ENCODE measurements at regions not wholly inside any gene's neighbourhood (a gene's known extent, or its start where the extent isn't known, plus 50 kb on each side); places are given as distances from the start of the nearest gene placed in this dataset.

DNA sequence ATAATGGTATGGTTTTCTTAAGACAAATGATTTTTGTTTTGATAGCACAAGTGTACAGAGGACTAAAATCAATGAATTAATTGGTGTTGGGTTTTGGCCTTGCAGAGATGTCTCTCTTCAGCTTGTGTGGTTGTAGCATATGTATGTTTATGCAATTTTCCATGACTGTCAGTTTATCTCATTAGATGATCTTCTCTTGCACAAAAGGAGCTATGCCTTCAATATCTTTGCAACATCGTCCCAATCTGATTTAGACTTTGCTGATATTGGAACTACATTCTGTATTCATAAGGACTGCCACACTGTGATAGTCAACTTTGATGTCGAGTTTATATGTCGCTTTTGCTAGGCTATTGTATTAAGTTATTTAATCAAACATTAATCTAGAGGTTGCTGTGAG is 140.0 kb upstream of the TAF11L2 start:
- Histone ChIP-seq H3K9me3 (replicated peaks in 1 of 3) (no peaks in the 10 kb centered on the region), H3K27ac (no peak overlapping the region)

DNA sequence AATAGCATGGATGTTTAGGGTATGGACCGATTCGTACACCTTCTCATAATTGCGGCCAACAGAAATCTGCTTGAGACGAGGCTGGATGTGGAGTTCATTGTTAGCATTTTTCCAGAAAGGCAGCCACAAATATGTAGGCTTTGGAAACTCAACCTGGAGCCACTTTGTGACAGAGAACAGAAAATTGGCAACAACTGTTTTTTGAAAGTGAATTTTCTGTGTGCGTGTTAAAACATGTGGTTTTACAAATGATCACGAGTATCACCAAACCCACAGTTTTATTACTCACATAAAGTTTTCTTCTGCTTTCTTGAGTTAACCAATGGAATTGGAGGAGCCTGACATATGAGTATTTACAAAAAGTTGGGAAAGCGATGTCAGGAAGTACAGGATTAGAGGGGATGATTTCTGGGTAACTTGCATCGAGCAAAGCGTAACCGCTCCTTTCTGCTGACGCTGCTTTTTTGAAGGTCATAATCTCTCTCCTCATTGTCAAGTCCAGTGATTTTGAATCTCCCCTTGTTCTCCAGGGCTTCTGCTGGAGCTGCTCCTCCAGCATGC is 138.5 kb upstream of the TAF11L2 start:
- Histone ChIP-seq H3K27me3 (no peaks in the 10 kb centered on the region), H3K9me3 (replicated peaks in 1 of 3) (no peaks in the 10 kb centered on the region), H3K4me1 (replicated peaks in 1 of 2) (no peaks in the 10 kb centered on the region), H3K36me3 (replicated peaks in 1 of 2) (no peaks in the 10 kb centered on the region), H3K4me3 (no peak overlapping the region), H3K27ac (no peak overlapping the region)
- intact Hi-C loops (cut with DNase I), result no loop called here
- TF ChIP-seq, protein P1, sequence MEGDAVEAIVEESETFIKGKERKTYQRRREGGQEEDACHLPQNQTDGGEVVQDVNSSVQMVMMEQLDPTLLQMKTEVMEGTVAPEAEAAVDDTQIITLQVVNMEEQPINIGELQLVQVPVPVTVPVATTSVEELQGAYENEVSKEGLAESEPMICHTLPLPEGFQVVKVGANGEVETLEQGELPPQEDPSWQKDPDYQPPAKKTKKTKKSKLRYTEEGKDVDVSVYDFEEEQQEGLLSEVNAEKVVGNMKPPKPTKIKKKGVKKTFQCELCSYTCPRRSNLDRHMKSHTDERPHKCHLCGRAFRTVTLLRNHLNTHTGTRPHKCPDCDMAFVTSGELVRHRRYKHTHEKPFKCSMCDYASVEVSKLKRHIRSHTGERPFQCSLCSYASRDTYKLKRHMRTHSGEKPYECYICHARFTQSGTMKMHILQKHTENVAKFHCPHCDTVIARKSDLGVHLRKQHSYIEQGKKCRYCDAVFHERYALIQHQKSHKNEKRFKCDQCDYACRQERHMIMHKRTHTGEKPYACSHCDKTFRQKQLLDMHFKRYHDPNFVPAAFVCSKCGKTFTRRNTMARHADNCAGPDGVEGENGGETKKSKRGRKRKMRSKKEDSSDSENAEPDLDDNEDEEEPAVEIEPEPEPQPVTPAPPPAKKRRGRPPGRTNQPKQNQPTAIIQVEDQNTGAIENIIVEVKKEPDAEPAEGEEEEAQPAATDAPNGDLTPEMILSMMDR (IDR thresholded peaks at IDR 0.05), result no peak
- no peak for TF ChIP-seq POLR2A (IDR thresholded peaks at IDR 0.05)
- DNase-seq, result no peak
- 58 to 78% (median 69%) methylated on average over 11 of the region's 11 CpGs for WGBS, 4 donors

More for the DNA sequence above, 140.0 kb upstream of the TAF11L2 start:
- Histone ChIP-seq H3K4me1 (replicated peaks in 1 of 2) (no peaks in the 10 kb centered on the region), H3K36me3 (replicated peaks in 1 of 2) (no peaks in the 10 kb centered on the region), H3K27me3 (no peaks in the 10 kb centered on the region), H3K4me3 (no peak overlapping the region)
- intact Hi-C loops (cut with DNase I), result no loop called here
- TF ChIP-seq, protein P1 (IDR thresholded peaks at IDR 0.05), result no peak
- TF ChIP-seq POLR2A (IDR thresholded peaks at IDR 0.05), result no peak
- 81 to 89% (median 85%) methylated on average over 3 of the region's 3 CpGs for WGBS, 4 donors
- DNase-seq, result no peak

DNA sequence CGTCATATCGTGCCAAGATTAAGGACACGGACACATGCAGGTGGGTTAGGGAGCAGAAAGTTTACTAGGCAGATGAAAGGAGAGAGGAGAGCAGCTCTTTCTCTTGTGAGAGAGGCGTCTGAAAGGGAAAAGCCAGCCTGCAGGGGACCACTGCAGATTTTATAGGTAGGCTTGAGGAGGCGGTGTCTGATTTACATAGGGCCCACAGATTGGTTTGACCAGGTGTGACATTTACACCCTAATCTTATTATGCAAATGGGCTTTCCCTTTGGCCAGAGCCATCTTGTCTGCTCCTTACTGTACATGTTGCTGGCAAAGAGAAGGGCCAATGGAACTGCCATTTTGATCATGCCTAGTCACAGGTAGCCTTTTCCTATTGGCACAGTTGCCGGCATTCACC is 137.2 kb upstream of the TAF11L2 start:
- intact Hi-C loops (cut with DNase I), result no loop called here
- H3K9me3 ChIP-seq (replicated peaks in 1 of 3), result no peaks in the 10 kb centered on the region
- no peaks in the 10 kb centered on the region for H3K27me3 ChIP-seq
- 87 to 95% (median 90%) methylated on average over 6 of the region's 6 CpGs for WGBS, 4 donors
- no peak overlapping the region for H3K27ac ChIP-seq
- TF ChIP-seq, protein P1 (IDR thresholded peaks at IDR 0.05), result no peak
- TF ChIP-seq POLR2A (IDR thresholded peaks at IDR 0.05), result no peak
- no peak overlapping the region for H3K4me3 ChIP-seq
- H3K36me3 ChIP-seq (replicated peaks in 1 of 2), result no peaks in the 10 kb centered on the region
- DNase-seq, result no peak
- H3K4me1 ChIP-seq (replicated peaks in 1 of 2), result no peaks in the 10 kb centered on the region

DNA sequence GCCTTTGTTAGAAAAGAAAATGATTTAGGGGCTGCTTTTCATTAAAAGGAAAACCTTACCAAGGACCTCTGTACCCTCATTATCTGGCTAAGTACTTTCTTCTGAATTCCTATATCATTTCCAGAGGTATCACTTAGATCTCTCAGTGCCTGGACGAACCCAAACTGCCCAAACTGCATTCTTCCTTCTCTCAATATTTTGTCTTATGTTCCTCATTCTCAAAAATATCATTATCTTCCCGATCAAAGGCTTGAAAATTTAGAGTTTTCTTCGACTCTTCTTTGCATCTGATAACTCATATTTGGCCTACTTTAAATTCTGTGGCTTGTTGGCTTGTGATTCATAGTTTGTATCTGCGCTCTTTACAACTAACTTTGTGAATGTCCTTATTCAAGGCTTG is 136.7 kb upstream of the TAF11L2 start:
- TF ChIP-seq, protein P1 (IDR thresholded peaks at IDR 0.05), result no peak
- no peak for TF ChIP-seq POLR2A (IDR thresholded peaks at IDR 0.05)
- no peaks in the 10 kb centered on the region for H3K9me3 ChIP-seq (replicated peaks in 1 of 3)
- 72 to 81% (median 75%) methylated on average over 4 of the region's 4 CpGs for WGBS, 4 donors
- DNase-seq, result no peak
- no peak overlapping the region for H3K27ac ChIP-seq
- H3K27me3 ChIP-seq, result no peaks in the 10 kb centered on the region
- no peaks in the 10 kb centered on the region for H3K36me3 ChIP-seq (replicated peaks in 1 of 2)
- H3K4me3 ChIP-seq, result no peak overlapping the region
- intact Hi-C loops (cut with DNase I), result no loop called here
- H3K4me1 ChIP-seq (replicated peaks in 1 of 2), result no peaks in the 10 kb centered on the region
